Renal cortex interstitium (tissue), 11 donors: ENCODE measurements at regions not wholly inside any gene's neighbourhood (a gene's known extent, or its start where the extent isn't known, plus 50 kb on each side); places are given as distances from the start of the nearest gene placed in this dataset.
A peak's percentile ranks its signal among the peaks of the same experiment; 100 is the strongest.
"Not testable (repeated sequence)": the region's sequence is repeated elsewhere in the genome, so short reads cannot be mapped to it uniquely, and the experiment has no call there.

Experiments used
- DNase-seq, 11 donors: peaks; one replicate each; pipeline ENCODE4 v3.0.0-alpha.2; 2013; ENCODE audit warnings: low read depth in 9 of 11, low spot score in 4 of 11; ENCODE audit errors: extremely low read depth in 1 of 11

- no peak for DNase-seq
Measured at GRCh38 chr4:79850626-79851025, 222.4 kb downstream of the ANTXR2 start.

- no peak for DNase-seq
Measured at GRCh38 chr4:79848329-79848728, 224.7 kb downstream of the ANTXR2 start.

GRCh38 chr4:79847411-79847810, 225.6 kb downstream of the ANTXR2 start:
- DNase-seq, result no peak

- no peak for DNase-seq
Measured at GRCh38 chr4:79842162-79842561, 230.9 kb downstream of the ANTXR2 start.

- no peak for DNase-seq
Measured at GRCh38 chr4:79833857-79834256, 239.2 kb downstream of the ANTXR2 start.

GRCh38 chr4:79831701-79832514, 241.1 kb downstream of the ANTXR2 start:
- no peak for DNase-seq

GRCh38 chr4:79831119-79831528, 241.9 kb downstream of the ANTXR2 start:
- DNase-seq, result no peak

GRCh38 chr4:79827283-79827682, 245.7 kb downstream of the ANTXR2 start:
- DNase-seq, result no peak

- DNase-seq, result peak in 1 of 11 donors; percentile 1
Measured at GRCh38 chr4:79823148-79823763, 249.8 kb downstream of the ANTXR2 start.

- no peak for DNase-seq
Measured at GRCh38 chr4:79820427-79820826, 252.6 kb downstream of the ANTXR2 start.

- not testable (repeated sequence) for DNase-seq
Measured at GRCh38 chr4:79807933-79808332, 265.1 kb downstream of the ANTXR2 start.

- DNase-seq, result no peak
Measured at GRCh38 chr4:79798047-79798446, 275.0 kb downstream of the ANTXR2 start.

- DNase-seq, result no peak
Measured at GRCh38 chr4:79796948-79797347, 276.1 kb downstream of the ANTXR2 start.

- no peak for DNase-seq
Measured at GRCh38 chr4:79788884-79789283, 284.1 kb downstream of the ANTXR2 start.

- no peak for DNase-seq
Measured at GRCh38 chr4:79780129-79780528, 292.9 kb downstream of the ANTXR2 start.

- no peak for DNase-seq
Measured at GRCh38 chr4:79772510-79772909, 300.5 kb downstream of the ANTXR2 start.

- DNase-seq, result no peak
Measured at GRCh38 chr4:79764120-79764519, 308.9 kb downstream of the ANTXR2 start.

GRCh38 chr4:79763486-79764075, 309.4 kb downstream of the ANTXR2 start:
- DNase-seq, result no peak

GRCh38 chr4:79759793-79760192, 313.2 kb downstream of the ANTXR2 start:
- no peak for DNase-seq

- no peak for DNase-seq
Measured at GRCh38 chr4:79757600-79757999, 315.4 kb downstream of the ANTXR2 start.
